ENCODE measurements at regions not wholly inside any gene's neighbourhood (a gene's known extent, or its start where the extent isn't known, plus 50 kb on each side); places are given as distances from the start of the nearest gene placed in this dataset.

- no peak for DNase-seq
- TF ChIP-seq CTCF (IDR thresholded peaks at IDR 0.05) = no peak
- Mint-ChIP-seq H3K4me1 (peaks cover 9% of the 10 kb centered on the region), H3K9me3 (peaks cover 8% of the 10 kb centered on the region), H3K27me3 (ENCODE audit: low read depth, poor library complexity) (no peaks in the 10 kb centered on the region), H3K4me3 (no peak overlapping the region), H3K27ac (no peak overlapping the region), H3K36me3 (ENCODE audit: low read depth) (no peaks in the 10 kb centered on the region)
These were observed 186.2 kb upstream of the SYNDIG1 start for GRCh38 chr20:24283186-24283585.

- no peak for TF ChIP-seq CTCF (IDR thresholded peaks at IDR 0.05)
- Mint-ChIP-seq H3K27ac (no peak overlapping the region), H3K9me3 (peaks cover 14% of the 10 kb centered on the region), H3K36me3 (ENCODE audit: low read depth) (no peaks in the 10 kb centered on the region), H3K4me3 (no peak overlapping the region), H3K4me1 (peaks cover 35% of the 10 kb centered on the region), H3K27me3 (ENCODE audit: low read depth, poor library complexity) (peaks cover 4% of the 10 kb centered on the region)
- DNase-seq = peak; percentile 9
These were observed 192.2 kb upstream of the SYNDIG1 start for GRCh38 chr20:24277196-24277595.

GRCh38 chr20:24275946-24276705, 193.3 kb upstream of the SYNDIG1 start:
- Mint-ChIP-seq H3K27ac (no peak overlapping the region), H3K9me3 (peaks cover 18% of the 10 kb centered on the region), H3K36me3 (ENCODE audit: low read depth) (no peaks in the 10 kb centered on the region), H3K27me3 (ENCODE audit: low read depth, poor library complexity) (peaks cover 4% of the 10 kb centered on the region), H3K4me1 (peaks cover 35% of the 10 kb centered on the region), H3K4me3 (no peak overlapping the region)
- TF ChIP-seq CTCF (IDR thresholded peaks at IDR 0.05) = no peak
- DNase-seq = no peak

GRCh38 chr20:24273251-24273650, 196.2 kb upstream of the SYNDIG1 start:
- peaks cover 27% of the 10 kb centered on the region for H3K4me1 Mint-ChIP-seq
- no peak for DNase-seq
- peaks cover 24% of the 10 kb centered on the region for H3K9me3 Mint-ChIP-seq
- H3K27me3 Mint-ChIP-seq (ENCODE audit: low read depth, poor library complexity) = peaks cover 4% of the 10 kb centered on the region
- no peak overlapping the region for H3K4me3 Mint-ChIP-seq
- no peaks in the 10 kb centered on the region for H3K36me3 Mint-ChIP-seq (ENCODE audit: low read depth)
- TF ChIP-seq CTCF (IDR thresholded peaks at IDR 0.05) = no peak
- no peak overlapping the region for H3K27ac Mint-ChIP-seq

- H3K36me3 Mint-ChIP-seq (ENCODE audit: low read depth) = no peaks in the 10 kb centered on the region
- no peaks in the 10 kb centered on the region for H3K4me1 Mint-ChIP-seq
- no peak overlapping the region for H3K27ac Mint-ChIP-seq
- H3K27me3 Mint-ChIP-seq (ENCODE audit: low read depth, poor library complexity) = peaks cover 14% of the 10 kb centered on the region
- TF ChIP-seq CTCF (IDR thresholded peaks at IDR 0.05) = no peak
- no peaks in the 10 kb centered on the region for H3K9me3 Mint-ChIP-seq
- no peak for DNase-seq
- H3K4me3 Mint-ChIP-seq = no peak overlapping the region
These were observed 208.1 kb upstream of the SYNDIG1 start for GRCh38 chr20:24261351-24261750.

GRCh38 chr20:24257171-24257570, 212.3 kb upstream of the SYNDIG1 start:
- Mint-ChIP-seq H3K36me3 (ENCODE audit: low read depth) (no peaks in the 10 kb centered on the region), H3K27me3 (ENCODE audit: low read depth, poor library complexity) (peaks cover 5% of the 10 kb centered on the region), H3K9me3 (no peaks in the 10 kb centered on the region), H3K4me3 (no peak overlapping the region), H3K27ac (no peak overlapping the region), H3K4me1 (no peaks in the 10 kb centered on the region)
- no peak for DNase-seq
- TF ChIP-seq CTCF (IDR thresholded peaks at IDR 0.05) = no peak

Measured in nephron progenitor cell (in vitro differentiated cells).